Right lobe of liver (tissue), 6 donors: ENCODE measurements at regions not wholly inside any gene's neighbourhood (a gene's known extent, or its start where the extent isn't known, plus 50 kb on each side); places are given as distances from the start of the nearest gene placed in this dataset.

Experiments
- ATAC-seq, 4 donors: fragments of 200-7000 bp; cut with Tn5 transposase; one replicate each; pipeline ENCODE4 v1.9.1; 2020; ENCODE audit warnings: mild to moderate bottlenecking in 4 of 4, moderate library complexity in 4 of 4
- DNase-seq, 3 donors: peaks; one replicate each; pipeline ENCODE4 v3.0.0-alpha.2; 2020
- H3K27ac ChIP-seq, 3 donors: fragments of 200-600 bp; one replicate each; pipeline ENCODE4 v1.8.0; 2022
- H3K27me3 ChIP-seq, 2 donors: fragments of 200-600 bp; one replicate each; pipeline ENCODE4 v1.8.0; 2022
- H3K36me3 ChIP-seq, 4 donors: fragments of 200-600 bp; sonication (generic) in 1 of 4; one replicate each; pipeline versions ENCODE4 v1.5.1 to v1.8.0; 2017 to 2022; ENCODE audit warnings: control low read depth in 1 of 4
- H3K4me1 ChIP-seq, 4 donors: fragments of 200-600 bp; sonication (generic) in 1 of 4; one replicate each; pipeline versions ENCODE4 v1.5.1 to v1.8.0; 2017 to 2022; ENCODE audit warnings: control low read depth in 1 of 4
- H3K4me3 ChIP-seq, 3 donors: fragments of 200-600 bp; one replicate each; pipeline ENCODE4 v1.8.0; 2022
- H3K9me3 ChIP-seq, 4 donors: fragments of 200-600 bp; sonication (generic) in 1 of 4; one replicate each; pipeline versions ENCODE4 v1.5.1 to v1.8.0; 2017 to 2022; ENCODE audit warnings: control low read depth in 1 of 4
- CTCF ChIP-seq, 4 donors: fragments of 200-600 bp in 3 of 4; fragments of 450-650 bp in 1 of 4; IDR thresholded peaks; one replicate each; pipeline versions ENCODE4 v1.5.1 to v1.8.0; 2016 to 2022; ENCODE audit warnings: antibody characterized with exemption in 4 of 4, mild to moderate bottlenecking in 2 of 4
- POLR2A ChIP-seq: fragments of 450-650 bp; IDR thresholded peaks from one replicate; pipeline ENCODE4 v1.6.1; 2017; ENCODE audit warnings: antibody characterized with exemption, mild to moderate bottlenecking
- WGBS: methylation state at CpG from one replicate; pipeline ENCODE4 v1.1.6; 2018; ENCODE audit warnings: low coverage, low lambda C conversion rate; ENCODE audit not compliant: insufficient coverage; ENCODE audit errors: missing lambda C conversion rate; 5-methylcytosine and 5-hydroxymethylcytosine counted together
- intact Hi-C, 2 donors: fragments of 100-400 bp; cut with DNase I; formaldehyde crosslinking; loops; one replicate each; pipeline versions ENCODE4 v1.11.2 to v1.14.1; 2022
- donor health status: DM: no; HTN: yes; CAD: no.
- donor health status: DM: no; HTN: no; CAD: no.
- donor health status: DM: no; HTN: no; CAD: no.
- donor health status: DM: no; HTN: yes; CAD: no.
- donor health status: DM: no; HTN: yes; CAD: no.

DNA sequence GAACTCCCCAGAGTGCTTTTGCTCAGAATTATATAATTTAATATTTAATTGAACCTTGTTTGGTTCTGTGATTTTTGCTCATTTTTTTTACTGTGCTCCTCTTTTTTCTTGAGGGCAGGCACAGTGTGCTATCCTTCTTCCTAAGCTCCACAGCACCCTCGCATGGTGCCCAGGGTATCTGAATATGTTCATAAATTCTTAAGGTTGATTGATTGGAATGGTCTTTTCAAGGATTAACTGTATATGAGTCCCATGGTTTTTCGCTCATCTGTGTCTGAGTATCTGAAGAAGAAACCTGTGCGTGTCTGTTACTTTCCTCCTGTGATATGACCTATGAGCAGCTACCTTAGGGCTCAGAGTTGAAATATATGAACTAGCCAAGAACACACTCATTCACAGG lies 393.7 kb downstream of the HLX start:
- ATAC-seq (no peak), DNase-seq (no peak)
- TF ChIP-seq POLR2A = no peak
- no peak for TF ChIP-seq CTCF (IDR thresholded peaks at IDR 0.05)
- intact Hi-C loops = no loop called here
- H3K9me3 ChIP-seq = no peaks in the 10 kb centered on the region
- H3K27me3 ChIP-seq = no peaks in the 10 kb centered on the region
- H3K4me3 ChIP-seq = no peak overlapping the region
- no peak overlapping the region for H3K27ac ChIP-seq
- 89% methylated on average over 3 of the region's 3 CpGs for WGBS
- H3K36me3 ChIP-seq = no peaks in the 10 kb centered on the region
- H3K4me1 ChIP-seq = no peaks in the 10 kb centered on the region

DNA sequence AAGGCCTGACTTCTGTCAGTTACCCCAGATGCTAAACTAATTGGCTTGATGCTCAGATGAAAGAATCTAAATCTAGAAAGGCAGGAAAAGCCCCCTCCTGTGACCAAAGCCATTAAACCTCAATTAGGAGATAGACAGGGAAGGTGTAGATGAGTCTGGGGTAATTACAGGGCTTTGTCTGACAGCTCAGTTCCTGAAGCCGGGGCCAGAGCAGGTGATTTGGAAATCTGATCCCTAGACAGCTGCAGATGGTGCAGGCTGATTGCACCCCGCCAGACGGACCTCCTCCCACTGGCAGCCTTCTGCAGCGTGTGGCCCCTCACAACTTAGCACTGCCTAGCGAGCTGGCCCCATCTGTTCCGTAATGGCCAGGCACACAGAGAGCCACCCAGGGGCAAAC lies 395.1 kb downstream of the HLX start:
- intact Hi-C loops = no loop called here
- H3K4me3 ChIP-seq = no peak overlapping the region
- no peak for ATAC-seq
- TF ChIP-seq POLR2A = no peak
- TF ChIP-seq CTCF (IDR thresholded peaks at IDR 0.05) = no peak
- 43% methylated on average over 1 of the region's 6 CpGs for WGBS
- H3K36me3 ChIP-seq = no peaks in the 10 kb centered on the region
- H3K4me1 ChIP-seq = no peaks in the 10 kb centered on the region
- DNase-seq = no peak
- no peaks in the 10 kb centered on the region for H3K9me3 ChIP-seq
- no peak overlapping the region for H3K27ac ChIP-seq
- H3K27me3 ChIP-seq = no peaks in the 10 kb centered on the region

GRCh38 chr1:221276896-221277409 lies 397.7 kb downstream of the HLX start:
- H3K27me3 ChIP-seq = no peaks in the 10 kb centered on the region
- H3K27ac ChIP-seq = no peak overlapping the region
- no peak for DNase-seq
- intact Hi-C loops = no loop called here
- ATAC-seq = no peak
- no peaks in the 10 kb centered on the region for H3K4me1 ChIP-seq
- H3K36me3 ChIP-seq = no peaks in the 10 kb centered on the region
- TF ChIP-seq CTCF (IDR thresholded peaks at IDR 0.05) = no peak
- no peak for TF ChIP-seq POLR2A
- H3K4me3 ChIP-seq = no peak overlapping the region
- no peaks in the 10 kb centered on the region for H3K9me3 ChIP-seq
- WGBS = 78% methylated on average over 1 of the region's 1 CpG

- no peaks in the 10 kb centered on the region for H3K27me3 ChIP-seq
- intact Hi-C loops = no loop called here
- no peak overlapping the region for H3K4me3 ChIP-seq
- H3K4me1 ChIP-seq = no peaks in the 10 kb centered on the region
- DNase-seq (no peak), ATAC-seq (no peak)
- H3K27ac ChIP-seq = no peak overlapping the region
- no peak for TF ChIP-seq POLR2A
- TF ChIP-seq CTCF (IDR thresholded peaks at IDR 0.05) = no peak
- H3K36me3 ChIP-seq = no peaks in the 10 kb centered on the region
- H3K9me3 ChIP-seq = no peaks in the 10 kb centered on the region
Measured at GRCh38 chr1:221279146-221279545, 399.9 kb downstream of the HLX start.

DNA sequence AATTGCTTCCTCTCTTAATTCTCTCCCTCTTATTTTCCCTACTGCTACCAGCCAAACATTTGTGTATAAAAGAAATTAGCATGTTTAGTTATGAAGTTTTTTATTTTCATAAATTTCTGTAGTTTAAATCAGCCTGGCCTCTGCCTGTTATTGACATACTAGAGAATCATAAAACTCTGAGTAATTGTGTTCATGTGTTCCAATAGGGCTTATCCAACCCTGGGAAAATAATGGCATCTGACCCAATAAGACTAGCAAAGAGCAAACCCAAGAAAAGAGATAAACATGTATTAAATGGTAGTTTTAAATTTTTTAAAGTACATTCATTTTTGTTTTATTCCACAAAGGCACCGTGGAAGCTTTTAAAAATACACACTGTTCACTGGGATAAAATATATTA lies 404.3 kb downstream of the HLX start:
- H3K36me3 ChIP-seq = no peaks in the 10 kb centered on the region
- intact Hi-C loops = no loop called here
- no peaks in the 10 kb centered on the region for H3K9me3 ChIP-seq
- no peaks in the 10 kb centered on the region for H3K27me3 ChIP-seq
- no peak for TF ChIP-seq CTCF (IDR thresholded peaks at IDR 0.05)
- no peak for TF ChIP-seq POLR2A
- no peak overlapping the region for H3K4me3 ChIP-seq
- ATAC-seq = no peak
- H3K4me1 ChIP-seq = no peaks in the 10 kb centered on the region
- no peak overlapping the region for H3K27ac ChIP-seq
- no peak for DNase-seq
- 33% methylated on average over 1 of the region's 1 CpG for WGBS
